GM13976 (cell line): ENCODE measurements at regions not wholly inside any gene's neighbourhood (a gene's known extent, or its start where the extent isn't known, plus 50 kb on each side); places are given as distances from the start of the nearest gene placed in this dataset.

Experiments used
- DNase-seq: peaks from one replicate; pipeline ENCODE4 v3.0.0; 2012; ENCODE audit warnings: low spot score
- CTCF ChIP-seq: IDR thresholded peaks from 2 replicates; pipeline ENCODE4 v1.5.1; 2012; ENCODE audit warnings: borderline replicate concordance, mild to moderate bottlenecking; ENCODE audit not compliant: insufficient read depth; ENCODE audit errors: extremely low read depth, missing control alignments, control extremely low read depth
- in situ Hi-C: fragments of 300-500 bp; cut with MboI; formaldehyde crosslinking; loops from one replicate; pipeline ENCODE4 v1.12.0; 2022; ENCODE audit warnings: low sequenced_read_pairs, mixed read lengths, inconsistent platforms; ENCODE audit not compliant: unreplicated experiment

GRCh38 chr1:30484668-30485067 lies 238.7 kb downstream of the MATN1 start:
- in situ Hi-C loops: no loop called here

DNA sequence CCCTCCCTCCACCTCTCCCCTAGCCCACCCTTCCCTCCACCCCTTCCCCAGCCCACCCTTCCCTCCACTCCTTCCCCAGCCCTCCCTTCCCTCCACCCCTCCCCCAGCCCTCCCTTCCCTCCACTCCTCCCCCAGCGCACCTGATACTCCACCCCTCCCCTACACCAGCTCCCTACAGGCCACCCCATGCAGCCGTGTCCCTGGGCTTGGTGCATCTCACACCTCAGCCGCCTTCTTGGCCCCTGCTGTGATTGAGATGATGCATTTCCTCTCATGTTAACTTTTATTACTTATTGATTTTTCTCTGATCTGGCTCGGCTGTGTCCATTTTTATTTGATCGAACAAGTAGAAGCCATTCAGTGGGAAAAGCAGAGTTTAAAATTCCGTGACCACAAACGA lies 243.8 kb downstream of the MATN1 start:
- in situ Hi-C loops: no loop called here
- TF ChIP-seq CTCF: no peak
- DNase-seq: no peak

More at GRCh38 chr1:30484668-30485067, 238.7 kb downstream of the MATN1 start:
- no peak for TF ChIP-seq CTCF
- no peak for DNase-seq

DNA sequence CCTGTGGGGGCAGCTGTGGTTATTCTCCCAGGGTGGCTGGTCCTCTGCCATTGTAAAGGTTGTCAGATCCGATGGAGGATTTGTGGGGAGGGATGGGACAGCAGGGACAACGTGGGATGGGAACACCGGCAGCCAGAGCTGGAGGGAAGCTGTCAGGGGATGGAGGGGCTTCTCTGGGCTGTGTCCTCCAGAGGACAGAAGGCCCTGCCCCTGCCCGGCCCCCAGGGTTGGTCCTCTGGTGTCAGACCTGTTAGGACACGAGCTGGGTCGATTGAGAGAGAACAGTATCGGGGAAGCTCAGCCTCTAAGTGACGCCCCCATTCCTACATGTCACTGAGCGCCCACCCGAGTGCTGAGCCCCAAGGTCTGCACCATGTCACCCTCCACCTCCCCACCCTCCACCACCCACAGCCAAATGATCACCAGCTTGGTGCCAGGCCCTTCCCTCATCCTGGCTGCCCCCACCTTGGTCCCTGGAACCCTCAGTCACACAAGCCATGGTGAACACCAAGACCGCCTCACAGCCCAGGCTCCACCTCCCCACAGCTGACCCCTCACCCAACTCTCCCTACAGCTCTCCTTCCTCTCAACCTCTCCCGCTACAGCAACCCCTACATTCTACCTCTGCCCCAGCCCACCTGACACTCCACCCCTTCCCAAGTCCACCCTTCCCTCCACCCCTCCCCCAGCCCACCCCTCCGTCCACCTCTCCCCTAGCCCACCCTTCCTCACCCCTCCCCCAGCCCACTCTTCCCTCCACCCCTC lies 244.4 kb downstream of the MATN1 start:
- in situ Hi-C loops: no loop called here

DNA sequence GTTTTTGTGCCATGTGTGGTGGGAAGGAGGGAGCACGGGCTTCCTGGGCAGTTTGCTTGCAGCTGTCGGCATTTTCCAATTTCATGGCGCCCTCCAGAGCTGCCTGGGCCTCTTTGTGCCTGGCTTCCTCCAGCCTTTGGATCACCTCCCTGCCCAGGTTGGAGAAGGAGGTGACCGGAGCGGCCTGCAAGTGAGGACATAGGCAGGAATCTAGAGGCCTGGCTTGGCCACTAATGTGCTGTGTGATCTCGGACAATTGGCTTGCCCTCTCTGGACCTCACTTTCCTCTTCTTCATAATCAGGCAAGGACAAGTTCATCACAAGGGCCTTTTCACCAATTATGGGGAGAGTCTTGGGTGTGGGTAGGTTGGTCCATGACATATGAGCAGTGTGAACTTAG lies 245.1 kb downstream of the MATN1 start:
- in situ Hi-C loops: no loop called here
- no peak for DNase-seq
- TF ChIP-seq CTCF: no peak

More for the DNA sequence above, 244.4 kb downstream of the MATN1 start:
- DNase-seq: no peak
- no peak for TF ChIP-seq CTCF

GRCh38 chr1:30477588-30477987 lies 245.8 kb downstream of the MATN1 start:
- TF ChIP-seq CTCF: no peak
- no peak for DNase-seq
- in situ Hi-C loops: no loop called here

GRCh38 chr1:30476911-30477459 lies 246.4 kb downstream of the MATN1 start:
- DNase-seq: no peak
- in situ Hi-C loops: no loop called here

More at GRCh38 chr1:30476911-30477459, 246.4 kb downstream of the MATN1 start:
- TF ChIP-seq CTCF: no peak
